H1 (cell line): ENCODE measurements at regions not wholly inside any gene's neighbourhood (a gene's known extent, or its start where the extent isn't known, plus 50 kb on each side); places are given as distances from the start of the nearest gene placed in this dataset.
A peak's percentile ranks its signal among the peaks of the same experiment; 100 is the strongest.

ENCODE experiments used
- CTCF ChIA-PET: fragments of 300-600 bp; sonication (Branson Sonifier 250); formaldehyde crosslinking; loops from one replicate; lab custom pipeline; 2021; ENCODE audit not compliant: partially characterized antibody; lab: Charles Lee
- POLR2A ChIA-PET: fragments of 300-600 bp; sonication (Branson Sonifier 250); formaldehyde crosslinking; loops from one replicate; lab custom pipeline; 2021; ENCODE audit warnings: inconsistent platforms; ENCODE audit not compliant: partially characterized antibody; lab: Charles Lee
- DNase-seq, 2 experiments: peaks; one replicate each; pipeline versions ENCODE4 v3.0.0 to v3.0.0-alpha.2; 2010 to 2022; ENCODE audit warnings: low spot score in 2 of 2, low read depth in 1 of 2, mixed read lengths in 1 of 2
- FAIRE-seq: peaks from 2 replicates; lab custom pipeline; 2011; peaks lifted over from hg19 to GRCh38; lab: Jason Lieb, UNC
- H2AFZ ChIP-seq: 2 replicates; pipeline ENCODE4 v1.8.1; 2012; ENCODE audit warnings: low read length, inconsistent platforms
- H2AK5ac ChIP-seq: 2 replicates; pipeline ENCODE4 v1.6.1; 2013; ENCODE audit warnings: low read depth, low read length
- H2BK120ac ChIP-seq: replicated peaks from 2 replicates; pipeline ENCODE3; 2013; ENCODE audit warnings: low read depth, low read length, inconsistent platforms
- H2BK12ac ChIP-seq: 2 replicates; pipeline ENCODE4 v1.6.1; 2013; ENCODE audit warnings: low read depth, low read length
- H2BK15ac ChIP-seq: 2 replicates; pipeline ENCODE4 v1.6.1; 2013; ENCODE audit warnings: low read length
- H2BK20ac ChIP-seq: 2 replicates; pipeline ENCODE4 v1.6.1; 2013; ENCODE audit warnings: low read length
- H2BK5ac ChIP-seq: 2 replicates; pipeline ENCODE4 v1.6.1; 2013; ENCODE audit warnings: low read depth, low read length
- H3K14ac ChIP-seq: 2 replicates; pipeline ENCODE4 v1.6.1; 2013; ENCODE audit warnings: inconsistent platforms; ENCODE audit not compliant: insufficient read length
- H3K18ac ChIP-seq: 2 replicates; pipeline ENCODE4 v1.6.1; 2013; ENCODE audit warnings: low read length; ENCODE audit errors: extremely low read depth
- H3K23ac ChIP-seq: 2 replicates; pipeline ENCODE4 v1.6.1; 2013; ENCODE audit warnings: inconsistent platforms; ENCODE audit not compliant: insufficient read length
- H3K23me2 ChIP-seq: 2 replicates; pipeline ENCODE4 v1.6.1; 2013; ENCODE audit warnings: low read depth, low read length
- H3K27ac ChIP-seq: 2 replicates; pipeline ENCODE4 v1.6.1; 2011; ENCODE audit warnings: low read depth, low read length, inconsistent platforms
- H3K27me3 ChIP-seq, 4 experiments: replicated peaks in 1 of 4; 1 replicate in 1 of 4; 2 replicates in 3 of 4; pipeline versions ENCODE4 v1.6.1 to v1.8.1; 2011 to 2013; ENCODE audit warnings: low read length in 3 of 4, mild to moderate bottlenecking in 3 of 4, inconsistent platforms in 2 of 4, mixed read lengths in 2 of 4, moderate library complexity in 1 of 4; ENCODE audit not compliant: control insufficient read depth in 3 of 4, insufficient read depth in 3 of 4; ENCODE audit errors: extremely low read depth in 1 of 4
- H3K36me3 ChIP-seq, 4 experiments: 2 replicates each; pipeline versions ENCODE4 v1.6.1 to v1.8.1; 2011 to 2013; ENCODE audit warnings: mild to moderate bottlenecking in 4 of 4, low read length in 3 of 4, moderate library complexity in 2 of 4, control low read depth in 1 of 4, inconsistent platforms in 1 of 4; ENCODE audit not compliant: insufficient read depth in 4 of 4, control insufficient read depth in 2 of 4
- H3K4ac ChIP-seq: replicated peaks from 2 replicates; pipeline ENCODE3; 2013; ENCODE audit warnings: low read length, low read depth, mixed read lengths, inconsistent platforms; ENCODE audit not compliant: insufficient read length
- H3K4me1 ChIP-seq, 4 experiments: replicated peaks in 1 of 4; 1 replicate in 1 of 4; 2 replicates in 3 of 4; pipeline versions ENCODE4 v1.6.1 to v1.8.1; 2011 to 2013; ENCODE audit warnings: low read length in 3 of 4, inconsistent platforms in 2 of 4, mixed read lengths in 1 of 4; ENCODE audit not compliant: insufficient read depth in 4 of 4, control insufficient read depth in 3 of 4
- H3K4me2 ChIP-seq, 2 experiments: 2 replicates each; pipeline versions ENCODE4 v1.6.1 to v1.8.1; 2011 to 2013; ENCODE audit warnings: low read depth in 2 of 2, low read length in 2 of 2, control low read depth in 1 of 2, inconsistent platforms in 1 of 2, mild to moderate bottlenecking in 1 of 2; ENCODE audit not compliant: insufficient read depth in 1 of 2
- H3K4me3 ChIP-seq, 4 experiments: fragments of 200-600, 300-600 bp in 1 of 4; sonication (generic), shearing (Covaris generic), sonication (Bioruptor Twin) in 1 of 4; 2 replicates each; pipeline versions ENCODE4 v1.5.1 to v1.8.1; 2011 to 2016; ENCODE audit warnings: low read length in 4 of 4, low read depth in 3 of 4, control low read depth in 2 of 4, inconsistent platforms in 2 of 4, mild to moderate bottlenecking in 2 of 4, mixed read lengths in 1 of 4, moderate library complexity in 1 of 4; ENCODE audit not compliant: insufficient read depth in 2 of 4; ENCODE audit errors: extremely low read depth in 1 of 4
- H3K56ac ChIP-seq: replicated peaks from 2 replicates; pipeline ENCODE3; 2013; ENCODE audit warnings: low read depth, mild to moderate bottlenecking, mixed read lengths, low read length, inconsistent platforms; ENCODE audit not compliant: insufficient read length
- H3K79me1 ChIP-seq: 2 replicates; pipeline ENCODE4 v1.6.1; 2013; ENCODE audit warnings: low read depth, low read length, control low read depth
- H3K79me2 ChIP-seq, 2 experiments: 2 replicates each; pipeline versions ENCODE4 v1.6.1 to v1.8.1; 2012 to 2013; ENCODE audit warnings: low read length in 2 of 2, mild to moderate bottlenecking in 2 of 2, inconsistent platforms in 1 of 2; ENCODE audit not compliant: insufficient read depth in 2 of 2, control insufficient read depth in 1 of 2
- H3K9ac ChIP-seq, 4 experiments: replicated peaks in 1 of 4; 1 replicate in 1 of 4; 2 replicates in 3 of 4; pipeline versions ENCODE4 v1.6.1 to v1.8.1; 2011 to 2013; ENCODE audit warnings: low read depth in 3 of 4, low read length in 3 of 4, control low read depth in 2 of 4, mild to moderate bottlenecking in 2 of 4, moderate library complexity in 2 of 4, inconsistent platforms in 1 of 4; ENCODE audit errors: extremely low read depth in 1 of 4
- H3K9me3 ChIP-seq, 2 experiments: 2 replicates each; pipeline versions ENCODE4 v1.6.1 to v1.8.1; 2012 to 2013; ENCODE audit warnings: mild to moderate bottlenecking in 2 of 2, moderate library complexity in 2 of 2, control low read depth in 1 of 2, inconsistent platforms in 1 of 2, low read depth in 1 of 2, low read length in 1 of 2, mixed read lengths in 1 of 2; ENCODE audit not compliant: insufficient read depth in 2 of 2
- H4K20me1 ChIP-seq, 2 experiments: replicated peaks in 1 of 2; 2 replicates each; pipeline versions ENCODE3 to v1.8.1; 2011 to 2013; ENCODE audit warnings: inconsistent platforms in 2 of 2, low read length in 2 of 2, mild to moderate bottlenecking in 1 of 2; ENCODE audit not compliant: insufficient read depth in 2 of 2, control insufficient read depth in 1 of 2
- H4K5ac ChIP-seq: 2 replicates; pipeline ENCODE4 v1.6.1; 2013; ENCODE audit warnings: low read length, low read depth, mixed read lengths, inconsistent platforms; ENCODE audit not compliant: insufficient read length
- H4K8ac ChIP-seq: 2 replicates; pipeline ENCODE4 v1.8.0; 2013; ENCODE audit warnings: mild to moderate bottlenecking, moderate library complexity, low read length, inconsistent platforms; ENCODE audit not compliant: insufficient read depth; ENCODE audit errors: extremely low read depth
- H4K91ac ChIP-seq: replicated peaks from 2 replicates; pipeline ENCODE3; 2013; ENCODE audit warnings: low read length, mixed read lengths, inconsistent platforms; ENCODE audit not compliant: insufficient read length
- ASH2L ChIP-seq: fragments of 200-600, 300-600 bp; sonication (generic); IDR thresholded peaks from one replicate; pipeline ENCODE4 v1.7.1; 2017; ENCODE audit warnings: low read length
- CBX8 ChIP-seq: fragments of 300-800, 300-1000 bp; sonication (generic); IDR thresholded peaks from 2 replicates; pipeline ENCODE4 v1.7.1; 2016; ENCODE audit warnings: low read depth, low read length, borderline replicate concordance
- CEBPB ChIP-seq: IDR thresholded peaks from 2 replicates; pipeline ENCODE4 v1.6.1; 2012; ENCODE audit warnings: low read depth, low read length
- CHD2 ChIP-seq: IDR thresholded peaks from 2 replicates; pipeline ENCODE4 v1.6.1; 2012; ENCODE audit warnings: low read length, improper control_type of control experiment
- CREB1 ChIP-seq: IDR thresholded peaks from 2 replicates; pipeline ENCODE4 v1.6.1; 2012; ENCODE audit warnings: inconsistent platforms
- EP300 ChIP-seq, 2 experiments: IDR thresholded peaks; 1 replicate in 1 of 2; 2 replicates in 1 of 2; pipeline ENCODE4 v1.6.1; 2011 to 2012; ENCODE audit warnings: low read depth in 2 of 2, low read length in 2 of 2, mild to moderate bottlenecking in 2 of 2, borderline replicate concordance in 1 of 2, inconsistent platforms in 1 of 2, moderate library complexity in 1 of 2
- JUN ChIP-seq: IDR thresholded peaks from 2 replicates; pipeline ENCODE4 v1.6.1; 2011; ENCODE audit warnings: low read depth, mild to moderate bottlenecking, improper control_type of control experiment, low read length
- POLR2AphosphoS5 ChIP-seq: IDR thresholded peaks from 2 replicates; pipeline ENCODE4 v1.6.1; 2011; ENCODE audit warnings: low read depth, low read length
- RAD21 ChIP-seq, 2 experiments: IDR thresholded peaks in 1 of 2; conservative IDR thresholded peaks in 1 of 2; 2 replicates each; pipeline ENCODE4 v1.6.1; 2011; ENCODE audit warnings: low read depth in 2 of 2, low read length in 2 of 2, improper control_type of control experiment in 1 of 2, inconsistent platforms in 1 of 2, mild to moderate bottlenecking in 1 of 2, moderate library complexity in 1 of 2
- RBBP5 ChIP-seq: IDR thresholded peaks from 2 replicates; pipeline ENCODE4 v1.7.1; 2012; ENCODE audit warnings: low read depth, mild to moderate bottlenecking, inconsistent platforms, low read length, moderate library complexity, borderline replicate concordance
- SIRT6 ChIP-seq: IDR thresholded peaks from one replicate; pipeline ENCODE4 v1.7.1; 2012; ENCODE audit warnings: low read length, inconsistent platforms
- TCF12 ChIP-seq: IDR thresholded peaks from 2 replicates; pipeline ENCODE4 v1.6.1; 2011; ENCODE audit warnings: low read depth, mild to moderate bottlenecking, low read length
- WGBS, 2 experiments: shearing (Covaris generic) in 1 of 2; methylation state at CpG; one replicate each; pipeline versions ENCODE4 v1.1.6 to v1.1.7; 2013 to 2015; ENCODE audit warnings: low lambda C conversion rate in 2 of 2, mixed read lengths in 2 of 2, inconsistent platforms in 1 of 2, low coverage in 1 of 2, missing lambda C conversion rate in 1 of 2; ENCODE audit not compliant: insufficient replicate concordance in 2 of 2, insufficient coverage in 1 of 2, insufficient read length in 1 of 2; ENCODE audit errors: extremely low coverage in 1 of 2, missing lambda C conversion rate in 1 of 2; 5-methylcytosine and 5-hydroxymethylcytosine counted together
- TF ChIP-seq, protein P1 (sequence below): IDR thresholded peaks from 2 replicates; pipeline ENCODE4 v1.6.1; 2011; ENCODE audit warnings: low read depth, mild to moderate bottlenecking, low read length; ENCODE audit not compliant: insufficient read depth

DNA sequence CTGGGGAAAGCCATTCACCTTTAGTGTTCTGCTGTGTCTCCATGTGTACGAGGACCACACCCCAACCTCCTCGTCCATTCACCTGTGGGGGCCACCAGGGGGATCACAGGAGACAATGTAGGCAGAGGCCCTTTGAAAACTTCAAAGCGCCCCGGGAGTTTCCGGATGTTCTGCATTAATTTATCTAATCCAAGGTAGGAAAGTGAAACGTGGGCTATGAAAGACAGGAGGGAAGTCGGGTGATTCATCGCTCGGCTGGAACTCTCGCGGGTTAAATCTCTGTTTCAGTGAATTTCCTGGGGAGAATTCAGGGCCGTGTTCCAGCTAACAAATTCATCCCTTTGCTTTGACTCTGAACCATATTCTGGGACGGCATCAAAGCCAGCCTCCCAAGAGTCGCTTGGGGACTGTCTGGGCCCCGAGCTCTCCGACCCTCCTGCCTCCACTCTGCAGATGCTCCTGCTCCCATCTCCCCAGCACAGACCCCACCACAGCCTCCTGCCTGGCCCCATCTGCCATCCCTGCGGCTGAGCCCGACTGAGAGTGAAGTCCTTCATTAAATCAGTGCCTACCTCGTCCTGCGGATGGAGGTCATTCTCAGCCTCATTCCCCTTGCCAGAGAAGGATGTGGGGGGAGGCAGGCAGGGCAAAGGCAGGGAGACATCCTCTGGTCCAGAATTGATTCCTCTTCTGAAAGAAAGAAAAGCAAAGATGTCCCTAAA lies 114.1 kb upstream of the CARD11 start:
- H2AK5ac ChIP-seq = peak overlapping the region; percentile 93; the same call in 1 of the 2 replicates
- H3K18ac ChIP-seq = peak overlapping the region; percentile 48; the same call in 1 of the 2 replicates
- H2BK12ac ChIP-seq = no peak overlapping the region; the same call in 1 of the 2 replicates
- peak overlapping the region; percentile 92; the same call in 1 of the 2 replicates for H2BK15ac ChIP-seq
- ChIA-PET CTCF (interaction anchor here (1.4 to 1.5 kb wide), 2 partner anchors 42 to 45 kb away, joined by 3 read pairs; no protein-coding TSS in a partner anchor), POLR2A (no interaction called here)
- no peak overlapping the region for H4K91ac ChIP-seq
- H3K4me1 ChIP-seq = peaks cover 0 to 3% (median 1%) of the 10 kb centered on the region in 4 experiments; a peak in 1 of 7 replicates
- H3K4me2 ChIP-seq = no peak overlapping the region
- H4K5ac ChIP-seq = no peak overlapping the region
- H3K23me2 ChIP-seq = no peaks in the 10 kb centered on the region
- H3K4ac ChIP-seq = peak overlapping the region; percentile 66
- no peaks in the 10 kb centered on the region for H3K27me3 ChIP-seq
- H3K14ac ChIP-seq = no peak overlapping the region
- H3K23ac ChIP-seq = no peak overlapping the region
- H2BK20ac ChIP-seq = 0 out of 2 replicates have a peak overlapping the region, but pooled peaks have one; percentile 48
- peaks cover 2 to 4% of the 10 kb centered on the region in 2 experiments; a peak in 3 of 4 replicates for H3K9me3 ChIP-seq
- no peak overlapping the region for H2BK5ac ChIP-seq
- no peaks in the 10 kb centered on the region for H3K79me2 ChIP-seq
- no peaks in the 10 kb centered on the region for H4K20me1 ChIP-seq
- WGBS, 2 experiments = 83% methylated on average over 20 of the region's 20 CpGs; no CpG with 5 or more reads in 1 of the 2 experiments
- H3K27ac ChIP-seq = no peak overlapping the region
- no peak overlapping the region for H4K8ac ChIP-seq
- H3K9ac ChIP-seq = no peak overlapping the region
- H3K79me1 ChIP-seq = no peaks in the 10 kb centered on the region
- H3K4me3 ChIP-seq = no peak overlapping the region
- H2AFZ ChIP-seq = no peak overlapping the region
- no peak overlapping the region for H3K56ac ChIP-seq
- no peak for FAIRE-seq
- H3K36me3 ChIP-seq = no peaks in the 10 kb centered on the region
- H2BK120ac ChIP-seq = no peak overlapping the region
- DNase-seq = no peak
- TF ChIP-seq CREB1 (no peak), JUN (no peak), EP300 (IDR thresholded peaks at IDR 0.05; ENCODE audit: borderline replicate concordance in 1 of 2, low read depth in 2 of 2, low read length in 2 of 2) (no peak), CEBPB (no peak), ASH2L (no peak), RBBP5 (no peak), CBX8 (no peak), SIRT6 (no peak), CHD2 (no peak), RAD21 (IDR thresholded peaks at IDR 0.05 in 1 of 2, conservative IDR thresholded peaks at IDR 0.05 in 1 of 2; ENCODE audit: low read depth in 2 of 2, low read length in 2 of 2) (no peak), POLR2AphosphoS5 (no peak), TCF12 (no peak)
- TF ChIP-seq, protein P1, sequence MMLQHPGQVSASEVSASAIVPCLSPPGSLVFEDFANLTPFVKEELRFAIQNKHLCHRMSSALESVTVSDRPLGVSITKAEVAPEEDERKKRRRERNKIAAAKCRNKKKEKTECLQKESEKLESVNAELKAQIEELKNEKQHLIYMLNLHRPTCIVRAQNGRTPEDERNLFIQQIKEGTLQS = no peak
